ENCODE measurements at regions not wholly inside any gene's neighbourhood (a gene's known extent, or its start where the extent isn't known, plus 50 kb on each side); places are given as distances from the start of the nearest gene placed in this dataset.
A peak's percentile ranks its signal among the peaks of the same experiment; 100 is the strongest.

Small RNAs in the stretch of these regions (microRNA-seq; reads per million reads assigned to microRNA genes)
- 300 reads per million, percentile 80 among the genes with 10 or more reads in this experiment for gene MIR145
